HG02678 (cell line): ENCODE measurements at regions not wholly inside any gene's neighbourhood (a gene's known extent, or its start where the extent isn't known, plus 50 kb on each side); places are given as distances from the start of the nearest gene placed in this dataset.
"Not testable (repeated sequence)": the region's sequence is repeated elsewhere in the genome, so short reads cannot be mapped to it uniquely, and the experiment has no call there.

Experiments
- ATAC-seq: cut with Tn5 transposase; IDR thresholded peaks from one replicate; pipeline ENCODE4 v1.9.1; 2021; ENCODE audit warnings: mild to moderate bottlenecking, moderate library complexity; ENCODE audit not compliant: unreplicated experiment

- no peak for ATAC-seq
Measured at GRCh38 chr6:82118150-82118562, 129.4 kb downstream of the IBTK start.

GRCh38 chr6:82114748-82115147 lies 132.8 kb downstream of the IBTK start:
- ATAC-seq = no peak

GRCh38 chr6:82113231-82113630 lies 134.3 kb downstream of the IBTK start:
- ATAC-seq = no peak

GRCh38 chr6:82111818-82112217 lies 135.7 kb downstream of the IBTK start:
- ATAC-seq = no peak

GRCh38 chr6:82111114-82111513 lies 136.4 kb downstream of the IBTK start:
- ATAC-seq = no peak

- not testable (repeated sequence) for ATAC-seq
Measured at GRCh38 chr6:82103171-82103570, 144.4 kb downstream of the IBTK start.

- ATAC-seq = not testable (repeated sequence)
Measured at GRCh38 chr6:82101374-82102114, 146.0 kb downstream of the IBTK start.

- ATAC-seq = not testable (repeated sequence)
Measured at GRCh38 chr6:82100763-82101162, 146.8 kb downstream of the IBTK start.

- ATAC-seq = no peak
Measured at GRCh38 chr6:82097676-82098075, 149.9 kb downstream of the IBTK start.

- no peak for ATAC-seq
Measured at GRCh38 chr6:82095091-82095490, 152.5 kb downstream of the IBTK start.

GRCh38 chr6:82094166-82094806 lies 153.3 kb downstream of the IBTK start:
- ATAC-seq = no peak

- no peak for ATAC-seq
Measured at GRCh38 chr6:82088978-82089771, 158.4 kb downstream of the IBTK start.

- ATAC-seq = no peak
Measured at GRCh38 chr6:82086944-82087343, 160.6 kb downstream of the IBTK start.

GRCh38 chr6:82085701-82086100 lies 161.8 kb downstream of the IBTK start:
- ATAC-seq = no peak

- no peak for ATAC-seq
Measured at GRCh38 chr6:82084324-82084920, 163.1 kb downstream of the IBTK start.

GRCh38 chr6:82083646-82084045 lies 163.9 kb downstream of the IBTK start:
- ATAC-seq = no peak

- no peak for ATAC-seq
Measured at GRCh38 chr6:82080767-82081166, 166.8 kb downstream of the IBTK start.

- no peak for ATAC-seq
Measured at GRCh38 chr6:82078286-82078908, 169.1 kb downstream of the IBTK start.

GRCh38 chr6:82076916-82077315 lies 170.6 kb downstream of the IBTK start:
- no peak for ATAC-seq

- no peak for ATAC-seq
Measured at GRCh38 chr6:82074556-82074955, 173.0 kb downstream of the IBTK start.

GRCh38 chr6:82073484-82073883 lies 174.1 kb downstream of the IBTK start:
- no peak for ATAC-seq
